MM.1S (cell line): ENCODE measurements at regions not wholly inside any gene's neighbourhood (a gene's known extent, or its start where the extent isn't known, plus 50 kb on each side); places are given as distances from the start of the nearest gene placed in this dataset.

Experiments used
- DNase-seq: peaks from one replicate; pipeline ENCODE4 v3.0.0-alpha.2; 2015
- H2AFZ ChIP-seq: fragments of 300-600 bp; sonication (generic); 2 replicates; pipeline ENCODE4 v1.6.0; 2016; ENCODE audit warnings: antibody characterized with exemption, low read length
- H3F3A ChIP-seq: fragments of 300-600 bp; sonication (generic); 2 replicates; pipeline ENCODE4 v1.6.1; 2016; ENCODE audit warnings: mild to moderate bottlenecking, antibody characterized with exemption, low read length, moderate library complexity, mixed read lengths; ENCODE audit not compliant: insufficient read depth
- H3K27ac ChIP-seq: fragments of 300-600 bp; sonication (generic); 2 replicates; pipeline ENCODE4 v1.5.1; 2016; ENCODE audit warnings: mild to moderate bottlenecking, low read length
- H3K27me3 ChIP-seq: fragments of 300-600 bp; sonication (generic); replicated peaks from 2 replicates; pipeline ENCODE4 v1.6.0; 2016; ENCODE audit warnings: low read length; ENCODE audit not compliant: insufficient read depth
- H3K36me3 ChIP-seq: fragments of 300-600 bp; sonication (generic); replicated peaks from 2 replicates; pipeline ENCODE4 v1.6.1; 2016; ENCODE audit warnings: mild to moderate bottlenecking, low read length, mixed read lengths; ENCODE audit not compliant: insufficient read depth
- H3K4me1 ChIP-seq: fragments of 300-600 bp; sonication (generic); 2 replicates; pipeline ENCODE4 v1.6.1; 2016; ENCODE audit warnings: low read length, mixed read lengths
- H3K4me2 ChIP-seq: fragments of 300-600 bp; sonication (generic); 2 replicates; pipeline ENCODE4 v1.6.0; 2016; ENCODE audit warnings: low read depth, low read length
- H3K4me3 ChIP-seq: fragments of 300-600 bp; sonication (generic); 2 replicates; pipeline ENCODE4 v1.5.1; 2016; ENCODE audit warnings: low read length, mixed read lengths
- H3K79me2 ChIP-seq: fragments of 300-600 bp; sonication (generic); 2 replicates; pipeline ENCODE4 v1.6.1; 2016; ENCODE audit warnings: mixed run types, low read length, mixed read lengths
- H3K9ac ChIP-seq: fragments of 300-600 bp; sonication (generic); 2 replicates; pipeline ENCODE4 v1.6.1; 2016; ENCODE audit warnings: low read length, mixed read lengths
- H3K9me2 ChIP-seq: fragments of 300-600 bp; sonication (generic); replicated peaks from 2 replicates; pipeline ENCODE4 v1.6.1; 2016; ENCODE audit warnings: mild to moderate bottlenecking, low read length, mixed read lengths; ENCODE audit not compliant: insufficient read depth
- H3K9me3 ChIP-seq: fragments of 300-600 bp; sonication (generic); replicated peaks from 2 replicates; pipeline ENCODE4 v1.6.1; 2016; ENCODE audit warnings: mild to moderate bottlenecking, low read length, mixed read lengths; ENCODE audit not compliant: insufficient read depth
- H4K20me1 ChIP-seq: fragments of 300-600 bp; sonication (generic); 2 replicates; pipeline ENCODE4 v1.6.1; 2016; ENCODE audit warnings: mild to moderate bottlenecking, low read length, moderate library complexity, mixed read lengths; ENCODE audit not compliant: insufficient read depth
- CTCF ChIP-seq: fragments of 300-600 bp; sonication (generic); IDR thresholded peaks from 2 replicates; pipeline ENCODE4 v1.5.1; 2016; ENCODE audit warnings: antibody characterized with exemption, low read length, mixed read lengths
- EZH2 ChIP-seq: fragments of 300-600 bp; sonication (generic); optimal IDR thresholded peaks from 2 replicates; pipeline ENCODE3; 2017; ENCODE audit warnings: low read depth, mild to moderate bottlenecking, antibody characterized with exemption, low read length, mixed read lengths
- EZH2phosphoT487 ChIP-seq: fragments of 300-600 bp; sonication (generic); IDR thresholded peaks from 2 replicates; pipeline ENCODE4 v1.6.1; 2018; ENCODE audit warnings: antibody characterized with exemption, low read length

GRCh38 chr5:88951457-88951856 lies 68.5 kb upstream of the MEF2C start:
- Histone ChIP-seq H3K36me3 (no peaks in the 10 kb centered on the region), H3K9me2 (no peaks in the 10 kb centered on the region), H3K4me3 (no peak overlapping the region), H3K9ac (no peak overlapping the region), H3K4me2 (no peak overlapping the region), H3K9me3 (no peaks in the 10 kb centered on the region), H3K4me1 (no peaks in the 10 kb centered on the region), H3K79me2 (no peaks in the 10 kb centered on the region), H4K20me1 (no peaks in the 10 kb centered on the region), H3K27ac (no peak overlapping the region), H3F3A (no peaks in the 10 kb centered on the region), H3K27me3 (no peaks in the 10 kb centered on the region), H2AFZ (no peak overlapping the region)
- DNase-seq: no peak
- TF ChIP-seq EZH2phosphoT487 (no peak), EZH2 (no peak), CTCF (no peak)

- no peak overlapping the region for H3K9ac ChIP-seq
- H3K4me3 ChIP-seq: no peak overlapping the region
- no peaks in the 10 kb centered on the region for H3K9me3 ChIP-seq
- no peaks in the 10 kb centered on the region for H4K20me1 ChIP-seq
- H3K79me2 ChIP-seq: no peaks in the 10 kb centered on the region
- no peak overlapping the region for H3K27ac ChIP-seq
- no peak for DNase-seq
- H3K4me1 ChIP-seq: no peaks in the 10 kb centered on the region
- no peaks in the 10 kb centered on the region for H3K27me3 ChIP-seq
- H3K9me2 ChIP-seq: no peaks in the 10 kb centered on the region
- H3K36me3 ChIP-seq: no peaks in the 10 kb centered on the region
- H3F3A ChIP-seq: no peaks in the 10 kb centered on the region
- no peak overlapping the region for H2AFZ ChIP-seq
- TF ChIP-seq EZH2 (no peak), CTCF (no peak), EZH2phosphoT487 (no peak)
- H3K4me2 ChIP-seq: no peak overlapping the region
Measured at GRCh38 chr5:88948746-88949600, 66.0 kb upstream of the MEF2C start.

GRCh38 chr5:88944751-88945531 lies 62.0 kb upstream of the MEF2C start:
- H3K4me2 ChIP-seq: no peak overlapping the region
- no peak overlapping the region for H2AFZ ChIP-seq
- no peak for DNase-seq
- H3K79me2 ChIP-seq: no peaks in the 10 kb centered on the region
- no peaks in the 10 kb centered on the region for H4K20me1 ChIP-seq
- H3K27ac ChIP-seq: no peak overlapping the region
- H3K27me3 ChIP-seq: no peaks in the 10 kb centered on the region
- TF ChIP-seq EZH2 (no peak), EZH2phosphoT487 (no peak), CTCF (no peak)
- H3K9me3 ChIP-seq: no peaks in the 10 kb centered on the region
- H3K36me3 ChIP-seq: no peaks in the 10 kb centered on the region
- H3K9me2 ChIP-seq: no peaks in the 10 kb centered on the region
- H3F3A ChIP-seq: no peaks in the 10 kb centered on the region
- no peaks in the 10 kb centered on the region for H3K4me1 ChIP-seq
- H3K9ac ChIP-seq: no peak overlapping the region
- H3K4me3 ChIP-seq: no peak overlapping the region
